Activated T-cell treated with anti-CD3 and anti-CD28 coated beads for 48 hours (primary cell): ENCODE measurements at regions not wholly inside any gene's neighbourhood (a gene's known extent, or its start where the extent isn't known, plus 50 kb on each side); places are given as distances from the start of the nearest gene placed in this dataset.

ENCODE experiments used
- DNase-seq: peaks from one replicate; pipeline ENCODE4 v3.0.0-alpha.2; 2020; ENCODE audit warnings: low read depth

DNA sequence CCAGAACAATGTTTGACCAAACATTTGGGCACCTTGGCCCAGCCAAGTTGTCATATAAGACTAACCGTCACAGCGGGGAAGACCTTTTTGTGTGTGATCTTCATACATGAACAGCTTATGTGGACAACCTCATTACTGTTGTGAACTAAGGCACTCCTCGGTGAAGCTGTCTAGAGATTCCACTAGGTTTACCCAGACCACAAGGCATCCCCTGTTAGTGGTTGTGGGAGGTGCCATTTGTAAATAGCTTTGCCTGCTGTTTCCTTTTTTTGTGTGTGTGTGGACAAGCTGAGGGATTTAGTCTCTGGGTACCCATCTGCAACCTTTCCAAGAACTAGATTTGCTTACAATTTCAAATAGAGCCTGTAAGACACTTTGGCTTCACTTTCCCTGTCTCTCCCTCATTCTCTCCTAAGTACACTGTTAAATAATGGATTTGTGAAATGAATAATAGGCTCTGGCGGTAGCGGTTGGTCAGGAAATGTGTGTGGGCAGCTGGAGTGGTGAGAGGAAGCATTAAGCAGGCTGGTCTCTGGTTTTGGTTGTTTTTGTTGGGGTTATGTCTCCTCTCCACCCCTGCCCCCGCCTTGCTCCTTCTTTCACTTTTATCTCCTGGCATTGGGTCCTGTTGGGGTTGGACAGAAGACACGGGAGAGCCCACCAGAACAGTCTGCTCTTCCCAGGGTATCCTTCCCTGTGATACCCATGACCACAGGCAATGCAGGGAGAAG lies 727.6 kb downstream of the VRK1 start:
- DNase-seq: no peak

DNA sequence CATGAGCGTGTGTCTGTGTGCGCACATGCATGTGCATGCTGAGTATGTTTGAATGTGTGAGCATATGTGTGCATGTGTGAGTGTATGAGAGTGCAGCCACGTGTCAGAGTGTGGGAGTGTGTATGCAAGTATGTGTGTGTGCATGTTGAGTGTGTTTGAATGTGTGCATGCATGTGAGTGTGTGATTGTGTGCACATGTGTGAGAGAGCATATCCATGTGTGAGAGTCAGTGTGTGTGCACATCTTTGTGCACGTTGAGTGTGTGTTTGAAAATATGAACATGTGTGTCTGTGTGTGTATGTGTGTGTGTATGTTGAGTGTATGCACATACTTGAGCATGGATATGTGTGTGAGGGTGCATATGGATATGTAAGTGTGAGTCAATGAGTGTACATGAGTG lies 730.8 kb downstream of the VRK1 start:
- DNase-seq: no peak

GRCh38 chr14:97532052-97532451 lies 734.9 kb downstream of the VRK1 start:
- DNase-seq: no peak

- DNase-seq: no peak
Measured at GRCh38 chr14:97536421-97536820, 739.2 kb downstream of the VRK1 start.

- DNase-seq: no peak
Measured at GRCh38 chr14:97538749-97539410, 741.7 kb downstream of the VRK1 start.

DNA sequence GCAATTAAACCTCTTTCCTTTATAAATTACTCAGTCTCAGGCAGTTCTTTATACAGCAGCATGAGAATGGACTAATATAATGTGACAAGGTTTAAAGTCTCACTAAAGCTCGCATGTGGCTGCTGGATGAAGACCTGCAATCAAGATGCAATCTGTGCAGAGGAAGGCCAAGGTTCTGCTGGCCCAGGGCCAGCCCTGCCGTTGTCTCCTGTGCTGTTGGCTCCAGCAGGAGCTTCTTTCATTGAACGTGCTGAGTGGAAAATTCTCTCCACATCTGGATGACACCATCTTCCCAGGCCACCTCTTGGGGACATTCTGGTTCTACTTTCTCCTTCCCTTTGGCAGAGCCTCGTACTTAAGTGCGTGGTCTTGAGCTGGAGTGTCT lies 742.2 kb downstream of the VRK1 start:
- no peak for DNase-seq

DNA sequence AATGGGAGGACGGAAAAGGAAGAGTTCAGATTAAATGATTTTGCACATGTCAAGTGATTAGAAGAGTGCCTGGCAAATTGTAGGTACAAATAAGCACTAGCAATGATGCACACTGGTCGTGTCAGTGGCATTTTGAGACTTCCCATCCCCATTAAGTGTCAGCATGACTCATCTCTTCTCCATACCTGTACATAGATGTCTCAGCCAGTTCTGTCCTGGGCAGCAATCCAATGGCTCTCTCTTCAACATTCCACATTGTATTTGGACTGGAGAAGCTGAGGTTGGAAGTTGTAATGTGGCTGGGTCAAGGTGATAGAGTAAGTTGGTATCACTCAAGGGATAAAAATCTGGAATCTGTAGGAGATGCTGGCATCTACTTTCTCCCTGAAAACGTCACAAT lies 742.7 kb downstream of the VRK1 start:
- DNase-seq: no peak

- no peak for DNase-seq
Measured at GRCh38 chr14:97543221-97543620, 746.0 kb downstream of the VRK1 start.

DNA sequence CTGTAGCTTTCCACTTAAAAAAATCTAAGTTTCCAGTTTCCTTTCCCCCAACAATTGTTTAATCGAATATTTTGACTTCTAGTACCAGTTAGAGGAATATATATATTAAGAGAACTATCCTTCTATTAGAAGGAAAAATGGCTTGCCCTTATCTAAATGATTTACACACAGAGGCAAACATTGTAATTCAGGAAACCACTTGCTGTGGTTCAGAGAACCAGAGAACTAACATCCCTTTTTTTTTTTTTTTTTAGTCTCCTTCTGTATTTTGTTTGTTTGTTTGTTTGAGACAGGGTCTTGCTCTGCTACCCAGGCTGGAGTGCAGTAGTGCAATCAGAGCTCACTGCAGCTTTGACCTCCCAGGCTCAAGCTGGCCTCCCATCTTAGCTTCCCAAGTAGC lies 746.6 kb downstream of the VRK1 start:
- DNase-seq: no peak

DNA sequence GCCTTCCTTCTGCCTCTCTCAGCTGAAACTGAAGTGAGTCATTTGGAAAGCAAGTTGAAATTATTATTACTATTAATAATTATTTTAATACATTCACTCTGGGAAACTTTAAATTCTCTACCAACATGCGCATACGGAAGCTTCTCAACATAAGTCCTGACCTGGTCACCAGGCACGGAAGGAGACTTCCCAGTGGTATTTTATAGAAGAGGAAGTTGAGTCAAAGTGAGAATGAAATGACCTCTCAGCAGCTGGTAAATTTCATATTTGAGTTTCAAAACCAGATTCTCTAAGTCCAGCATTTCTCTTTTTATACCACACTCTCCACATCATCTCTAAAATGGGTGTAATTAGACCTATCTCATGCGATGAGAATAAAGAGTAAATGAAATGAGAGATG lies 747.4 kb downstream of the VRK1 start:
- DNase-seq: no peak

GRCh38 chr14:97546491-97547230 lies 749.5 kb downstream of the VRK1 start:
- no peak for DNase-seq

DNA sequence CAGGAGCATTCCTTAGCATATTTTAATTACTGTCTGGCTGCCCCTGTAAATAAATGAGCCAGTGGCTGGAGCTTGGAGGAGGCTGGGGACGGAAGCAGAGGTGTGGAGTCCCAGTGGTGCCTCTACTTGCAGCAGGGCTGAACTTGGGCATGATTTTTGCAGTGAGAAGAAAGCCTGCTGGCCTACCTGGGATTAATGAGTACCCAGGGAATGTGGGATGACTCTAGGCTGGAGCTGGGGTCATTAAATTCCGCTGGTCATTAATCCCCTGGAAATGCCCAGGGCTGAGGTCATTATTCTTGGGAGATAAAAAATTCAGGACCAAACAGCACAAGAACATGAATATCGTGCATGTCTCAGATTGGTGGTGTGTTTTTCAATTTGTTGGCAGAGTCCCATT lies 753.3 kb downstream of the VRK1 start:
- no peak for DNase-seq

GRCh38 chr14:97554597-97554996 lies 757.4 kb downstream of the VRK1 start:
- DNase-seq: no peak

- DNase-seq: no peak
Measured at GRCh38 chr14:97564334-97564733, 767.2 kb downstream of the VRK1 start.

- DNase-seq: no peak
Measured at GRCh38 chr14:97571201-97571600, 774.0 kb downstream of the VRK1 start.

DNA sequence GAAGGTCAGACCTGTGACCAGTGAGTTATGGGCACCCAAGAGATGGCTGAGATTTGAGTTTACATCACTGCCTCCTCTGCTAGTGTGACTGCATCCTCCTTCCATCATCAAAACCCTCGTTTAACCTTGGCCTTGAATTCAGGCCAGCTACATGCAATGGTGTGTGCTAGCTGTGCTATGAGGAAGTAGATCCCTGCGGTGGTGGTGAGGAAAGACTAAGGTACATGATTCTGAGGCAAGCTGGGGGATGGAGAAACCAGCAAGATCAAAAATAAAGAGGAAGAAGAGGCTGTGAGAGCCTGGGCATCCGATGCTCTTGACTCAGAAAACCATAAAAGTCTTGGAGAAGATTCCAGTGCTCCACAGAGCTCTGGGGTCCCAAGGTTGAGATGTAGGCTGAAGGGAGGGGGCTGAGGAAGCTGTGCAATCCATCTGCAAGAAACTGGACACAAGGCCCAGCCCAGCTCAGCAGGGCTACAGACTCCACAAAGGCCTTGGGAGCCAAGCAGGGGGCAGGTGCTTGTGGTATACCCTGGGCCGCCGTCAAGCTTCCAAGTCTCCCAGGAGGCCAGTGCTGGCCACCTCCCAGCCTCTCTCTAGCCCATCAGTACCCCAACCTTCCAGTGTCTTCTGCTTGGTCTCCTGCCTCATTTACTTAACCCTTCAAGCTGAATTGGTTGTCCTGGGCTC lies 774.8 kb downstream of the VRK1 start:
- no peak for DNase-seq

DNA sequence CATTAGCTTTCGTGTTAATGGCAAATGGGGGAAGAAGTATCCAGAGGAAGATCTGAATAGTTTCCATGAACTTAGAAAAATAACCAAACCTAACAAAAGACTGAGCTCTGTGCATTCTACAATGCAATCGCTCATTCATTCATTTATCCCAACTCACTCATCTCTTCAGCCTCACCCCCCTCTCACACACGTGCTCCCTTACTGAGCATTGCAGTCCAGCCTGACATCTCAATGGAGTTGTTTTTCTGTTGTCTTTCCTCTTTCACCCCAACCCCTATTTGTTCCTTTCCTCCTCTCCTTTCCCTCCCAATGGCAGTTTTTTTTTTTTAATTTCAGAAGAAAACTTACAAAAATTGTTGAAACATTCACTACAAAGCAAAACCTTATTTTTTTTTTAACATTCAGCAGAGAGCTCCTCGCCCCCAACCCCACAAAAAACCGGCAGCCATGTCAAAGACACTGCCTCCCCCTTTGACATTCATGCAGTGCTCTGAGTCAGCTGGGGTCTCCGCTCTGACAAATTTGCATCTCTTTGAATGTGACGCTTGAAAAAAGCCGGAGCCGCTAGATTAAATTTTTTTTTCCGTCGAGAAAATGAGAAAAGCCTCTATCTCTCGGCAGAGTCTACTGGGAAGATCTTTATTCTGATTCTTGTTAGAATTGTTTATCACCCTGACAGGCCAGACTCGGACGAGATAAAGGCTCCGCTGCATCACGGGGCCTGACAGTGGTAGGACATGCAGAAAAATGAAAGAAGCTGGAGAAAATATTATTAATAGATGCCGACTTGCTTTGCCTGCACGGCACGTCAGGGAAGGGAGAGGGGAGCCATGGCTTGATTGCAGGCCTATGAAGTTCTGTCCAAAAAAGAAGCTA lies 775.6 kb downstream of the VRK1 start:
- DNase-seq: no peak

- no peak for DNase-seq
Measured at GRCh38 chr14:97575677-97576076, 778.5 kb downstream of the VRK1 start.

DNA sequence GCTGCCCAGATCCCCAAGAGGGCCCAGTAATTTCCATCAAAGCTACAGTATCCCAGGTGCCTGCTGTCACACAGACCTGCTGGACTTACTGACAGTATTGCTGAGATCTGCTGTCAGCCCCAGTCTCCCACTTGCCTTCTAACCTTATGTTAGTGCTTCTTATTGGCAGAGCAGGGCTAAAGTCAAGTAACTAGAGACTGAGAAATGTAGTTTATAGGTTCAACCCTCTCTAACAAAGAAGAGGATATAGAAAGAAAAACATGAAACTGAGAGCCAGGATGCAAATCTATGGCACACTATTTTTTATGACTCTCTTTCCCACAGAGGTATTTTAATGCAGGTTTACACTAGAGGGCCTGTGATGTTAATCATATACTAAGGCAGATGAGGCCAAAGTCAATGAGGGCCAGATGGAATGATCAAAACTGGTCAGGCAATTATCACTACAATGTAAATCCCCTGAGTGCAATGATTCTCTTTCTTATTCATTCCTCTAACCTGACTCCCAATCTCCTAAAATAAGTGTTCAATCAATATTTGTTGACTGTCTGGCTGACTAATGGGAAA lies 781.9 kb downstream of the VRK1 start:
- no peak for DNase-seq

- DNase-seq: no peak
Measured at GRCh38 chr14:97581016-97581415, 783.8 kb downstream of the VRK1 start.

DNA sequence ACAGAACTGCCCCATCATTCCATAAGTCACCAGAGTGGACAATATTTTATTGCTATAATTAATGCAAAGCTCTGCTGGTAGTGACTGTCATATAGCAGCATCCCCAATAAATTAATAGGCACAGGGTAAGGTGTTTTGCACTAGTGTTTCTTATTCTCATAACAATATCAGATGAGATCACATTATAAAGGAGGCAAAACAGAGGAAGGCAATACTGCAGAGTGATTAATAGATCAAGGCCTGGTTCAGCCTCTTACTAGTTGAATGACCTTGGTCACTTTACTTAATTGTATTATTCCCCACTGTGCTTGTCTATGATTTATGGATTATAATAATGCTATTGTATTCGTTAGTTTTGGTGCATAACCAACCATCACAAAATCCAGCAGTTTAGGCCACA lies 784.8 kb downstream of the VRK1 start:
- DNase-seq: no peak
